NOMO-1 treated with dmso at 0.1 percent for 144 hours (cell line): ENCODE measurements at regions not wholly inside any gene's neighbourhood (a gene's known extent, or its start where the extent isn't known, plus 50 kb on each side); places are given as distances from the start of the nearest gene placed in this dataset.

Experiments used
- DNase-seq: peaks from one replicate; lab custom pipeline; 2025; ENCODE audit not compliant: unreplicated experiment; lab: John Stamatoyannopoulos, UW

DNA sequence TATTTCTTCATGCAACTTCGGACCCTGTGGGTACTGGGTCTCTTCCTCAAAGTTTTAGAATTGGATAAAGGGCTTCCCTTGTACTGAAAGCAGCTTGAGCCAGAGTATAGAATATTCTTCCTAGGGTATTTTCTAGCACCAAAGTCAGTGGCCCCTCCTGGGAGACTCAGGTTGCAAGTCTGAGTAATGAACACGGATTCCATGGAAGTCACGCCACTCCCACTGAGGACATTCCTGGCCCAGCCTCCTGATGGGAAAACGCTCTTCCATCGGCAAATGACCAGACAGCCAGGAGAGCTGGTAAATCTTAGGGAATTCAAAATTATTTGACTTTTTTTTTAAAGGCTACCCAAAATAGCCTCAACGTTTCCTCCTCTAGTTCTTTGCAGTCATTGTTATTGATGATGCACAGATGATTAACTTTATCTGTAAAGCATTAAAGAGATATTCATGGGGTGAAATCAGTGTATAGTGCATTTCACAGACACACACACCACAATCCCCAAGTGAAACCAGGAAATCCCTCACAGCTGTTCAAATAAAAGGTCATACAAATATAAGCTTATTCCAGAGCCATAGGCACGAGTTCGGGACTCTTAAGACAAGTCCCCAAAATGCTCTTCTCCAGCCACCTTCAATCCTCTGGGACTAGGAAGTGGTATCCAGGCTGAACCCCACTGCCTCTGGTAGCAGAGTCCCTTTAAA is 248.8 kb downstream of the SOD2 start:
- DNase-seq: no peak

- no peak for DNase-seq
These were observed 249.6 kb downstream of the SOD2 start for GRCh38 chr6:159443417-159443920.

DNA sequence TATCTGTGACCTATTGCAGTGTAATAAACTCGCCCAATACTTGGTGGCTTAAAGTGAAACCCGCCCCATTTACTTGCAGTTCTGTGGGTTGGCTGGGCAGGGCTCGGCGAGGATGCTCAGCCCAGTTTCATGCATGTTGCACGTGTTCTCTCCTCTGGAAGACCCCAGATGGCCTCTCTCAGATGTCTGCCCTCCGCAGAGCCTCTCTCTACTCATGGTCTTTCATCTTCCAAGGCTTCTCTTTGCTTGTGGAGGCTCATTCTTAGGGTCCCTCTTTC is 251.4 kb downstream of the SOD2 start:
- no peak for DNase-seq

DNA sequence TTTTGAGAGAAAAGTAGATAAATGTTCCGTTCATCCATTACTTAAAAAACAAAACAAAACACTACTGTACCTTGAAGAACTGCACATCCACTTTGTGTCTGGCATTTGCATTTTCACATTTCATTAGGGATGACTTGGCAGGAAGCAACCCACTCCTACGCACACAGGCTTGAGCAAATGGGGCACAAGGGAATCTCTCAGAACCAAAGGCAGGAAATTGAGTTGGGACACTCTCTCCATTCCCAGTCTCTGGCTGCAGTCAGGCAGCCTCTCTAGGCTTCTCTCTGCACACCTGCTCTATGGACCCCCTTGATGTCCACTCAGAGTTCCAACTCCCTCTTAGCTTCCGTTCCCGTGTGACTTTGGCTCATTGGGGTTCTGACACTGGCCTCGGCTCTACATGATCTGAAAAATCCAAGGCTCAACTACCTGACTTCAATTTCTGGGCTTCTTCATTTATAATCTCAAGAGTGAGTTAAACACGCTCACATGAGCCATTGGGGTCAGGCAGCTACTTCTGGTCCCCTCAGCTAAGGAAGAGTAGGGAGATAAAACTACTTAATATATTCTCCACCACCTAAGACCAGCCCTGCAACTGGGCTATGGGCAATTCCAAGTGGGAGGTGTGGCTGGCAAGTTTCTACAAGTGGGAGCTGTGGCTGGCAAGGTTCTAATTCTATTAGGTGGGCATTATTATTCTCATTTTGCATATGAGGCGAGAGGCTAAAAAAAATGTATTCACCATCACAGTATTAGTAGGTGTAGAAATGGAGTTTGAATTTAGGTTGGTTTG is 251.9 kb downstream of the SOD2 start:
- no peak for DNase-seq

DNA sequence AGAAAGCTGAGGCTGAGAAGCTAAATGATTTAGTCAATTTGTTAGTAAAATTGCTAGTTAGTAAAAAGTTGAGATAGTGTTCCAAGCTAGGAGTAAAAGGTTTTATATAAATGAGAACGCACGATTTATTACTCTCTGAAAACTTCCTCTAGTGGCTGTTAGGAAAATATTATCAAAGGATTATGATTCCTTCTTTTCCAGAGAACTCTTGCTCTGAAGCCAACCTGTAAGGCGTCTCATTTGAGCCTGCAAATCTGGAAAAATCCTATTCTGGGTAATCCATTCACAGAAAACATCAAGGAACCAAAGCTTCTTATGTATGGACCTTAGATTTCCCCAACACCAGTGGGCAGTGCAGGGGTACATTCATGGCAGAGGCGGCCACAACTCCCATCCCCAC is 252.7 kb downstream of the SOD2 start:
- no peak for DNase-seq

- no peak for DNase-seq
These were observed 253.4 kb downstream of the SOD2 start for GRCh38 chr6:159439651-159440050.

GRCh38 chr6:159438106-159438505 is 254.9 kb downstream of the SOD2 start:
- no peak for DNase-seq

GRCh38 chr6:159436581-159436980 is 256.5 kb downstream of the SOD2 start:
- DNase-seq: no peak

GRCh38 chr6:159435701-159436100 is 257.3 kb downstream of the SOD2 start:
- no peak for DNase-seq

DNA sequence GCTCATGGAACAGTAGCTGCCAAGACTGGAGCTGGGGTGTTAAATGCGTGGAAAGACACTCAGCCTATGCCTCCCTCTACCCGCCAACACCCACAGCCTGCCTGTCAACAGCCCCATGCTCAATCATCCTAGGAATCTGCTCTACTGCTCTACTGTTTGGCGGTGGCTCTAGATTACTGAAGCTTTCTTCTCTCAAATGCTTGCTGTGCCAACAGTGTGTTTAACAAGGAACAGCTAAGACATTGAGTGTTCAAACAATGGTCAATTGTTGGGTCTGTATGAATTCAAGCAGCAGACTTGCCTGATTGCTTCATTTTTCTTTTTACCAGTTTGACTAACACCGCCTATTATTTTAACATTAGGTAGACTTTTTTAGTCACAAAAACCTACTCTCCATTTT is 258.6 kb downstream of the SOD2 start:
- DNase-seq: no peak

- no peak for DNase-seq
These were observed 259.5 kb downstream of the SOD2 start for GRCh38 chr6:159433550-159433949.

DNA sequence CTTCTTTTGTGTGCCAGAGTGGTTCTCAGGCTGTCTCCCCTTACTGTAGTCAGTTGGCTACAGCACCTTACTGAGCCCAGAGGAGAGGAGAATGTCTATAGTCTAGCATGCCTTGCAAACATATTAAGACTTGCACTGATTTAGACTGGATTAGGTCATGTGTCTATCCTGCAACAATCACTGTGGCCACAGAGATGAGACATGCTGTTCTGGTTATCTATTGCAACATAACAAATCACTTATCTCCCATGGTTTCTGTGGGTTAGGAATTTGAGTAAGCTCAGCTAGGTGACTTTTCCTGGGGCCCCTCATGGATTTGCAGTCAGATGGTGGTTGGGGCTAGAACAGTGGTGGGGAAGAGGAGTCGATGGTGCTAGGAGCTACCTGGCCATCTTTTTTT is 261.3 kb downstream of the SOD2 start:
- no peak for DNase-seq

GRCh38 chr6:159430323-159430722 is 261.1 kb downstream of the FNDC1 start:
- no peak for DNase-seq

- no peak for DNase-seq
These were observed 260.2 kb downstream of the FNDC1 start for GRCh38 chr6:159429433-159429832.

- no peak for DNase-seq
These were observed 258.6 kb downstream of the FNDC1 start for GRCh38 chr6:159427771-159428170.

DNA sequence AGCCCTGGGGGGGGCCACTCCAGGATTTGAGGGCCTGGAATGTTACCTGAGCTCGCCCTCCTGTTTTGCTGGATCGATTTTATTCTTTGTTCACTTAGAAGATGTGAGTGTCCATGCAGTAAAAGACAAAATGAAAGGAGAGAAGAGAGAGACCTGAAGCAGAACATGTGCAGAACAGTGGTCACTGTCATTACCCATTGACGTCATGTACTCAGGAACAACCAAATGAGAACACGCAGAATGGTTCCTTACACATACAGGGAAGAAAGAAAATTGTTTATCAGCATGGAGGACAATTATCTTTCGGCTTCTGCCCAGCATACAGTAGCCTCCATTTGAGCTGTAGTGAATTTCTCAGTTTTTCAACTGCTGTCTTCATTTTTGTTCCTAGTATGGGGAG is 258.1 kb downstream of the FNDC1 start:
- DNase-seq: no peak

DNA sequence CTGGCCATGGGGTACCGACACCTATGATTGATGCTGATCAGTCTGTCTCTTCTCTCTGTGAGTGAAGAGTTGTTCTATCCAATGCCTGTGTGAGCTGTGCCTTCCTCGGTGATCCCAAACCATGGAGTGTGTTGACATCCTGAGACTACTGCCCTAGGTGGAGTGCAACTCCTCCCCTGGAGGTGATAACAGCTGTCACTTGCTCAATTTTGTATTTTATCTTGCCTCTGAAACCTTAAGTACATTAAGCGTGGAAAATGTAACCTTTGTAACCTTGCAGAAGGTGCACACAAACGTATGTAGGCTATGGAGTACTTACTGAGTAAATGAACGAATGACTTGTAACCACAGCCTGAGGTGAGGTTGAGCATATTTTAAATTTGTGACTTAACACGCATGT is 256.2 kb downstream of the FNDC1 start:
- DNase-seq: no peak

- DNase-seq: no peak
These were observed 253.1 kb downstream of the FNDC1 start for GRCh38 chr6:159422041-159422984.

DNA sequence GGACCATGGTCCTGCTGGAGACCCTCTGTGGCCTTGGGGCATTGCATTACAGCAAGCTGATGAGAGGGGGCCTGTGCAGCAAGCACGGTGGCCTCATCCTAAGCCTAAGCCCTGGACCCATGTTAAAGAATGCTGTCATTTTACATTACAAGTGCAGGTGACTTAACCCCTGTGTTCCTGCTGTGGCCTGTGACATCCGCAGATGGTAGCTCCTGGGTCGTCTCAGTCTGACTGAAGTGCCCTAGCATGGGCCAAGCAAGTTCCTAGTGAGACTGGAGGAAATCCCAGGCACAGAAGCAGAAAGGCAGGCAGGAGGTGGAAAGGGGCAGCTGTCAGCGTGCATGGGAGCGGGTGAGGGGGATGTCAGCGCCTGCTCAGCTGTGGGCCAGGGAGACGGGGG is 252.4 kb downstream of the FNDC1 start:
- no peak for DNase-seq

DNA sequence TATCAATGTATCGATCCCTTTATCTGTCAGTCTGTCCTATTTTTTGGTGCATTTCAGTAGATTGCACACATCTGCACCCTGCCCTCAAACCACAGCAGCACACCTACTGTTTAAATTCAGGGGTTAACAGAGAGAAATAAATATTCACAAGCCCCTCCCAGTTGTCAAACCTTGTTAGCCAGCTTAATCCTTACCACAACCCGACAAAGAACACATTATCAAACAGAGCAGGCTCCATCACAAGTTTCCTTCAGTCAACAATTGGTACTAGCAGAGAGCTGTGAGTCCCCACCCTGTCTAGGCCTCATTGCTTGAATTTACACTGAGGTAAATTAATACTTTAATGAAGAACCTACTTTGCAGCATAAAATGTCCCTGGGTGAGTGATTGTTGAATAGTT is 249.8 kb downstream of the FNDC1 start:
- DNase-seq: no peak

GRCh38 chr6:159416891-159417560 is 247.8 kb downstream of the FNDC1 start:
- no peak for DNase-seq
